GM23338 (cell line): ENCODE measurements at regions not wholly inside any gene's neighbourhood (a gene's known extent, or its start where the extent isn't known, plus 50 kb on each side); places are given as distances from the start of the nearest gene placed in this dataset.

Experiments used
- ATAC-seq: fragments of 200-7000 bp; cut with Tn5 transposase; 3 replicates; pipeline ENCODE4 v1.9.1; 2020
- DNase-seq: peaks from one replicate; pipeline ENCODE4 v3.0.0-alpha.2; 2015; ENCODE audit warnings: low spot score
- H2AFZ ChIP-seq: fragments of 200-600 bp; sonication (generic); 2 replicates; pipeline ENCODE4 v1.8.0; 2016; ENCODE audit warnings: antibody characterized with exemption, mild to moderate bottlenecking, moderate library complexity
- H3F3A ChIP-seq: fragments of 200-600 bp; sonication (generic); replicated peaks from 2 replicates; pipeline ENCODE4 v1.8.0; 2017; ENCODE audit warnings: antibody characterized with exemption, mixed run types, low read depth
- H3K27ac ChIP-seq: fragments of 200-600 bp; sonication (generic); 2 replicates; pipeline ENCODE4 v1.6.1; 2016; ENCODE audit warnings: low read depth
- H3K27me3 ChIP-seq: fragments of 200-600 bp; sonication (generic); 2 replicates; pipeline ENCODE4 v1.8.0; 2016; ENCODE audit warnings: mild to moderate bottlenecking, mixed run types, moderate library complexity; ENCODE audit not compliant: insufficient read depth
- H3K36me3 ChIP-seq: fragments of 200-600 bp; sonication (generic); 2 replicates; pipeline ENCODE4 v1.8.0; 2016; ENCODE audit warnings: mild to moderate bottlenecking; ENCODE audit not compliant: insufficient read depth
- H3K4me1 ChIP-seq: fragments of 200-600 bp; sonication (generic); 2 replicates; pipeline ENCODE4 v1.8.0; 2016; ENCODE audit warnings: mild to moderate bottlenecking, moderate library complexity; ENCODE audit not compliant: insufficient read depth
- H3K4me2 ChIP-seq: fragments of 200-600 bp; sonication (generic); 2 replicates; pipeline ENCODE4 v1.7.1; 2017; ENCODE audit warnings: mixed run types
- H3K4me3 ChIP-seq: fragments of 200-600 bp; sonication (generic); 2 replicates; pipeline ENCODE4 v1.6.1; 2016; ENCODE audit warnings: mixed run types
- H3K79me2 ChIP-seq: fragments of 200-600 bp; sonication (generic); replicated peaks from 2 replicates; pipeline ENCODE4 v1.8.0; 2017; ENCODE audit warnings: mild to moderate bottlenecking; ENCODE audit not compliant: insufficient read depth
- H3K9me2 ChIP-seq: fragments of 200-600 bp; sonication (generic); 2 replicates; pipeline ENCODE4 v1.8.0; 2017; ENCODE audit not compliant: insufficient read depth
- H4K20me1 ChIP-seq: fragments of 200-600 bp; sonication (generic); replicated peaks from 2 replicates; pipeline ENCODE4 v1.8.0; 2017; ENCODE audit warnings: mild to moderate bottlenecking; ENCODE audit not compliant: insufficient read depth
- H3K27ac Mint-ChIP-seq: 2 replicates; pipeline ENCODE4 v1.8.0; 2020; ENCODE audit warnings: inconsistent platforms, mild to moderate bottlenecking, moderate library complexity, mixed read lengths
- H3K27me3 Mint-ChIP-seq: 3 replicates; pipeline ENCODE4 v1.8.0; 2022; ENCODE audit warnings: low read depth, mild to moderate bottlenecking, moderate library complexity, mixed read lengths, inconsistent platforms; ENCODE audit not compliant: insufficient read depth, poor library complexity
- H3K36me3 Mint-ChIP-seq: 3 replicates; pipeline ENCODE4 v1.8.0; 2021; ENCODE audit warnings: low read depth, mild to moderate bottlenecking, inconsistent platforms, moderate library complexity, mixed read lengths
- H3K4me1 Mint-ChIP-seq: 3 replicates; pipeline ENCODE4 v1.8.0; 2020; ENCODE audit warnings: mild to moderate bottlenecking, inconsistent platforms, mixed read lengths
- H3K4me3 Mint-ChIP-seq: 3 replicates; pipeline ENCODE4 v1.8.0; 2021; ENCODE audit warnings: moderate library complexity, mild to moderate bottlenecking, inconsistent platforms, mixed read lengths
- H3K9me3 Mint-ChIP-seq: 3 replicates; pipeline ENCODE4 v1.8.0; 2020; ENCODE audit warnings: moderate library complexity, mild to moderate bottlenecking, inconsistent platforms, mixed read lengths
- CTCF ChIP-seq, 2 experiments: fragments of 200-600 bp in 1 of 2; sonication (generic) in 1 of 2; conservative IDR thresholded peaks; 2 replicates each; pipeline versions ENCODE4 v1.5.1 to v1.6.1; 2016 to 2017; ENCODE audit warnings: antibody characterized with exemption in 2 of 2, low read depth in 2 of 2, mild to moderate bottlenecking in 2 of 2, moderate library complexity in 1 of 2
- ETS1 ChIP-seq: IDR thresholded peaks from 2 replicates; pipeline ENCODE4 v1.6.1; 2016; ENCODE audit warnings: antibody characterized with exemption
- JUNB ChIP-seq: IDR thresholded peaks from one replicate; pipeline ENCODE4 v1.6.1; 2016; ENCODE audit warnings: antibody characterized with exemption; ENCODE audit not compliant: unreplicated experiment
- ZNF462 ChIP-seq: fragments of 250-450 bp; sonication (Bioruptor Pico); IDR thresholded peaks from 2 replicates; pipeline ENCODE4 v1.5.0; 2020; ENCODE audit warnings: mild to moderate bottlenecking, moderate library complexity

GRCh38 chr4:32117693-32118092 is 1397.5 kb downstream of the PCDH7 start:
- no peak overlapping the region for H3K27ac Mint-ChIP-seq
- Histone ChIP-seq H3K79me2 (no peaks in the 10 kb centered on the region), H3K4me1 (no peaks in the 10 kb centered on the region), H4K20me1 (no peaks in the 10 kb centered on the region), H3K4me2 (no peak overlapping the region), H2AFZ (no peak overlapping the region), H3K27ac (no peak overlapping the region), H3K9me2 (no peaks in the 10 kb centered on the region), H3K36me3 (no peaks in the 10 kb centered on the region), H3F3A (no peaks in the 10 kb centered on the region), H3K4me3 (no peak overlapping the region), H3K27me3 (no peaks in the 10 kb centered on the region)
- H3K4me1 Mint-ChIP-seq: no peaks in the 10 kb centered on the region
- peak; percentile 3 for DNase-seq
- peaks cover 2% of the 10 kb centered on the region for H3K27me3 Mint-ChIP-seq
- H3K36me3 Mint-ChIP-seq: no peaks in the 10 kb centered on the region
- H3K9me3 Mint-ChIP-seq: no peaks in the 10 kb centered on the region
- TF ChIP-seq ZNF462 (CRISPR knock-in tag): no peak
- TF ChIP-seq CTCF (conservative IDR thresholded peaks at IDR 0.05; ENCODE audit: low read depth in 2 of 2): peak in 1 of 2 experiments; percentile 38; a peak in 2 of 4 replicates
- no peak for TF ChIP-seq ETS1
- no peak for TF ChIP-seq JUNB
- H3K4me3 Mint-ChIP-seq: no peak overlapping the region
- no peak for ATAC-seq
